Tibial artery (tissue), 4 donors: ENCODE measurements at regions not wholly inside any gene's neighbourhood (a gene's known extent, or its start where the extent isn't known, plus 50 kb on each side); places are given as distances from the start of the nearest gene placed in this dataset.

Experiments used
- DNase-seq, 2 donors: peaks; one replicate each; pipeline ENCODE4 v3.0.0-alpha.2; 2019
- H3K27ac ChIP-seq, 2 donors: fragments of 200-600 bp; sonication (generic) in 1 of 2; 1 replicate in 1 of 2; 2 replicates in 1 of 2; pipeline ENCODE4 v1.5.1; 2018 to 2019; ENCODE audit warnings: mild to moderate bottlenecking in 1 of 2
- H3K27me3 ChIP-seq, 2 donors: fragments of 200-600 bp; sonication (generic) in 1 of 2; one replicate each; pipeline versions ENCODE4 v1.5.1 to v1.6.0; 2016 to 2019
- H3K36me3 ChIP-seq, 3 donors: fragments of 200-600 bp; sonication (generic) in 2 of 3; one replicate each; pipeline ENCODE4 v1.5.1; 2016 to 2019; ENCODE audit warnings: mild to moderate bottlenecking in 2 of 3
- H3K4me1 ChIP-seq, 4 donors: fragments of 200-600 bp; sonication (generic) in 2 of 4; 1 replicate in 3 of 4; 2 replicates in 1 of 4; pipeline ENCODE4 v1.5.1; 2016 to 2019
- H3K4me3 ChIP-seq, 2 donors: fragments of 200-600 bp; sonication (generic) in 1 of 2; 1 replicate in 1 of 2; 2 replicates in 1 of 2; pipeline ENCODE4 v1.5.1; 2018 to 2019; ENCODE audit warnings: mild to moderate bottlenecking in 2 of 2
- H3K9me3 ChIP-seq, 3 donors: fragments of 200-600 bp; sonication (generic) in 1 of 3; one replicate each; pipeline ENCODE4 v1.5.1; 2016 to 2019
- CTCF ChIP-seq, 2 experiments: fragments of 200-600 bp in 1 of 2; fragments of 450-650 bp in 1 of 2; IDR thresholded peaks; one replicate each; pipeline ENCODE4 v1.5.1; 2017 to 2019; ENCODE audit warnings: antibody characterized with exemption in 2 of 2, mild to moderate bottlenecking in 1 of 2, moderate library complexity in 1 of 2
- intact Hi-C: fragments of 100-400 bp; cut with DNase I; formaldehyde crosslinking; loops from one replicate; pipeline ENCODE4 v1.15.0; 2023; ENCODE audit warnings: low total_unique reads

GRCh38 chr7:117995850-117996650 lies 122.8 kb upstream of the CTTNBP2 start:
- DNase-seq, result no peak
- Histone ChIP-seq H3K27ac (no peak overlapping the region), H3K36me3 (no peaks in the 10 kb centered on the region), H3K4me1 (no peaks in the 10 kb centered on the region), H3K9me3 (no peaks in the 10 kb centered on the region), H3K4me3 (no peak overlapping the region), H3K27me3 (no peaks in the 10 kb centered on the region)
- intact Hi-C loops, result no loop called here
- TF ChIP-seq CTCF (IDR thresholded peaks at IDR 0.05), result no peak

DNA sequence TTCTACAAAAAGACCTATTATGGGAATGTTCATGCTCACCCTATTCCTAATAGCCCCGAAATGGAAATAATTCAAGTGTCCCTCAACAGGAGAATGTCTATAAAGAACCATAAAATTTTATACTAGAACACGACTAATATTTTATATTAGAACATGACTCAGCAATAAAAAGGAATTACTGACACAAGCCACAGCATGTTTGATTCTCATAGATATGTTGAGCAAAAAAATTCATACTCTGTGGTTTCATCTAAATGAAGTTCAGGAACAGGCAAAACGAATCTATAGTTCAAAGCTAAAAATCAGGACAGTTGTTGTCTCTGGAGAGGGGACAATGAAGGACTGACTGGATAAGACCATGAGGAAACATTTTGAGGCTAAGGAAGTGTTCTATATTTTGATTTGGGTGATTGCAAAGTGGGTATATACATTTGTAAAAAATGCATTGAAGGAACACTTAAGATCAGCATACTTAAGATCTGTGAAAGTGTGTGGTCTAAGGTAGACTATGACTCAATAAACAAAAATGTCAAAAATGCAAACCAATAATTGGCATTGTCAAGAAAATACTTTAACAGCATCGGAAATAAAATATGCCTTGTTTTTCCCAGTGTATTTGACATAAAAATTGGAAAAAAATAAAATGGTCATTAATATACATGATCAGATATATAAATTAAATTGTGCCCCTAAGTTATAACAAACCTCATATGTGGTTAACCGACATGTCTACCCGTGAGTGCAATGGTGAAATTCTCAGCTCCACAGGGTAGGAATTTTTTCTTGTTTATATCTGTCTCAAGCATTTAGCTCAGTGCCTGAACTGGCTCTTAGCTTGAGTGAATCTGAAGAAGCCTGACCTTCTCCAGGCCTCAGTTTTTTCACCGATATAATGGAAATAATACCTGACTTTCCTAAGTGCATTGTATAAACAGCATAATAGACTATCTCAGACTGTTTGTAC lies 124.9 kb upstream of the CTTNBP2 start:
- Histone ChIP-seq H3K4me3 (no peak overlapping the region), H3K27me3 (no peaks in the 10 kb centered on the region), H3K36me3 (no peaks in the 10 kb centered on the region), H3K4me1 (no peaks in the 10 kb centered on the region), H3K9me3 (no peaks in the 10 kb centered on the region), H3K27ac (no peak overlapping the region)
- TF ChIP-seq CTCF (IDR thresholded peaks at IDR 0.05), result no peak
- DNase-seq, result no peak
- intact Hi-C loops, result no loop called here

DNA sequence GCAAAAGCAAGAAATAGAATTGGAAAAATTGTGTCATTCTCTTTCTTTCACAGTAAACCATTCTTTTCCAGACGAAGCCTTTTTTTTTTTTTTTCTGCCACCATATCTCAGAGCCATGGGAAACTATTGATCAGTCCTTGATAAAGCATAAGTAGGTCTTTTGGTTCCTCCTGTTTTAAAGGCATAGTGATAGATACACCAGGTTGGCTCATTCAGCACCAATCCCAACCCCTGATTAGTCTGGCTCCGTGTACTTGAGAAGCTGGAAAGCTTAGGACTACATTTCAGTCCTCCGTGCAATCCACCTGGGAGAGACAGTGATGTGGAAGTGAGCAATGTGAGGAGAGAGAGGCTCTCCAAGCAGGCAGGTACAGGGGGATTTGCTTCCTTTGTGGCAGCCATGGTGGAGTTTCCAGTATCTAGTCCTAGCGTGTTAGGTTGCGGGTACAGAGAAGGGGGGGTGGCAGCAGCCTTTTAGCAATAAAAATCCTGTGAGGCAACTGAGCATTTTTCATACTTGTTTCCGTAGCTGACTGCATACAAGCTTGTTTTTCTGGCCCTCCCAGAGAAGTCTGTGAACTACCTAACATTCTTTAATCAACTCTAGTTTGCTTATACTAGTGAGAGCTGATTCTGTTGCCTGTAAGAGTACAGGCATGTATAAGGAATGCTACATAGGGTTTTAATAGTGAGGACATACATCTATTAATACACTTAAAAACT lies 127.4 kb upstream of the CTTNBP2 start:
- H3K9me3 ChIP-seq, result no peaks in the 10 kb centered on the region
- H3K27ac ChIP-seq, result no peak overlapping the region
- TF ChIP-seq CTCF (IDR thresholded peaks at IDR 0.05), result no peak
- no peaks in the 10 kb centered on the region for H3K4me1 ChIP-seq
- H3K27me3 ChIP-seq, result no peaks in the 10 kb centered on the region
- H3K36me3 ChIP-seq, result no peaks in the 10 kb centered on the region
- intact Hi-C loops, result no loop called here
- H3K4me3 ChIP-seq, result no peak overlapping the region
- DNase-seq, result no peak

DNA sequence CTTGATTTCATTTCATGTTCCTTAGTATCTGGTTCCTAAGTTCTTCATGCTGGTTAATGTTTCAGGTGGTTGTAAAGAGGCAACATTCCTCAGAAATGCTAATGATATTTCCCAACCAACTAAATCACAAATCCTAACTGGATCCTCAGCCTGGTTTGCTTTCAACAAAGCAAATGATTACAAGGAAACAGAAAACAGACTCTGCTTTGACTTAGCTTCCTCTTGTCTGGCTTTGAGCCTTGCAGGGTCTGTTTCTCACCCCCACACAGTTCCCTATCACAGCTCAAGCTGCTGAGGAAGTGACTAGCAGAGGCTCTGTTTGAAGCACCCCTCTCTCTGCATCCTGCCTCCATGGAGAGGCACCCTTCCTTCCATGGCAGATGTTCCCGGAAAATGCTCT lies 130.2 kb upstream of the CTTNBP2 start:
- no peaks in the 10 kb centered on the region for H3K36me3 ChIP-seq
- intact Hi-C loops, result no loop called here
- H3K4me1 ChIP-seq, result no peaks in the 10 kb centered on the region
- peaks cover 0 to 4% (median 0%) of the 10 kb centered on the region in 3 donors for H3K9me3 ChIP-seq
- DNase-seq, result no peak
- no peak overlapping the region for H3K27ac ChIP-seq
- TF ChIP-seq CTCF (IDR thresholded peaks at IDR 0.05), result no peak
- H3K4me3 ChIP-seq, result no peak overlapping the region
- H3K27me3 ChIP-seq, result no peaks in the 10 kb centered on the region

GRCh38 chr7:118005026-118005425 lies 131.8 kb upstream of the CTTNBP2 start:
- no peak for TF ChIP-seq CTCF (IDR thresholded peaks at IDR 0.05)
- Histone ChIP-seq H3K4me3 (no peak overlapping the region), H3K27me3 (no peaks in the 10 kb centered on the region), H3K27ac (no peak overlapping the region), H3K9me3 (peaks cover 0 to 4% (median 0%) of the 10 kb centered on the region in 3 donors), H3K36me3 (no peaks in the 10 kb centered on the region), H3K4me1 (no peaks in the 10 kb centered on the region)
- no peak for DNase-seq
- intact Hi-C loops, result no loop called here
